Naive B cell (primary cell): ENCODE measurements at regions not wholly inside any gene's neighbourhood (a gene's known extent, or its start where the extent isn't known, plus 50 kb on each side); places are given as distances from the start of the nearest gene placed in this dataset.
A peak's percentile ranks its signal among the peaks of the same experiment; 100 is the strongest.

Experiments used
- ATAC-seq, 2 donors: fragments of 150-1000 bp; cut with Tn5 transposase; 2 replicates each; pipeline ENCODE4 v1.10.0; 2021; ENCODE audit warnings: low read depth in 2 of 2, mild to moderate bottlenecking in 2 of 2, moderate library complexity in 2 of 2
- DNase-seq: peaks from one replicate; pipeline ENCODE4 v3.0.0; 2022
- H3K27ac Mint-ChIP-seq, 6 donors: one replicate each; pipeline ENCODE4 v1.8.0; 2020 to 2022; ENCODE audit warnings: mild to moderate bottlenecking in 6 of 6, mixed read lengths in 6 of 6, moderate library complexity in 5 of 6, inconsistent platforms in 2 of 6
- H3K27me3 Mint-ChIP-seq, 3 donors: one replicate each; pipeline ENCODE4 v1.8.0; 2021 to 2022; ENCODE audit warnings: mixed read lengths in 3 of 3, mild to moderate bottlenecking in 1 of 3
- H3K36me3 Mint-ChIP-seq, 2 donors: one replicate each; pipeline ENCODE4 v1.8.0; 2020 to 2022; ENCODE audit warnings: mixed read lengths in 2 of 2, inconsistent platforms in 1 of 2, mild to moderate bottlenecking in 1 of 2
- H3K4me1 Mint-ChIP-seq, 3 donors: one replicate each; pipeline ENCODE4 v1.8.0; 2020 to 2022; ENCODE audit warnings: mixed read lengths in 3 of 3, inconsistent platforms in 1 of 3, mild to moderate bottlenecking in 1 of 3, moderate library complexity in 1 of 3
- H3K4me3 Mint-ChIP-seq, 8 donors: one replicate each; pipeline ENCODE4 v1.8.0; 2020 to 2022; ENCODE audit warnings: mild to moderate bottlenecking in 8 of 8, mixed read lengths in 8 of 8, moderate library complexity in 8 of 8, inconsistent platforms in 2 of 8
- H3K9me3 Mint-ChIP-seq, 7 donors: one replicate each; pipeline ENCODE4 v1.8.0; 2020 to 2022; ENCODE audit warnings: mixed read lengths in 7 of 7, mild to moderate bottlenecking in 5 of 7, inconsistent platforms in 2 of 7, moderate library complexity in 1 of 7

GRCh38 chr20:52342913-52343312, 151.3 kb upstream of the ZFP64 start:
- peaks cover 6 to 23% (median 12%) of the 10 kb centered on the region in 3 donors for H3K27me3 Mint-ChIP-seq
- no peak for ATAC-seq
- H3K4me1 Mint-ChIP-seq, result no peaks in the 10 kb centered on the region
- H3K36me3 Mint-ChIP-seq, result no peaks in the 10 kb centered on the region
- H3K9me3 Mint-ChIP-seq, result peaks cover 0 to 9% (median 0%) of the 10 kb centered on the region in 7 donors
- no peak for DNase-seq
- no peak overlapping the region for H3K4me3 Mint-ChIP-seq
- H3K27ac Mint-ChIP-seq, result no peak overlapping the region

GRCh38 chr20:52340036-52340634, 148.6 kb upstream of the ZFP64 start:
- DNase-seq (no peak), ATAC-seq (no peak)
- peaks cover 0 to 10% (median 0%) of the 10 kb centered on the region in 7 donors for H3K9me3 Mint-ChIP-seq
- H3K4me3 Mint-ChIP-seq, result no peak overlapping the region
- no peak overlapping the region for H3K27ac Mint-ChIP-seq
- H3K27me3 Mint-ChIP-seq, result peaks cover 10 to 21% (median 15%) of the 10 kb centered on the region in 3 donors
- no peaks in the 10 kb centered on the region for H3K4me1 Mint-ChIP-seq
- no peaks in the 10 kb centered on the region for H3K36me3 Mint-ChIP-seq

GRCh38 chr20:52332649-52333250, 141.2 kb upstream of the ZFP64 start:
- no peak for DNase-seq
- no peak overlapping the region for H3K27ac Mint-ChIP-seq
- H3K4me1 Mint-ChIP-seq, result no peaks in the 10 kb centered on the region

GRCh38 chr20:52332230-52332629, 140.7 kb upstream of the ZFP64 start:
- ATAC-seq, result no peak
- Mint-ChIP-seq H3K27ac (no peak overlapping the region), H3K36me3 (no peaks in the 10 kb centered on the region), H3K4me3 (no peak overlapping the region), H3K27me3 (peaks cover 7 to 34% (median 7%) of the 10 kb centered on the region in 3 donors), H3K9me3 (peaks cover 0 to 17% (median 1%) of the 10 kb centered on the region in 7 donors), H3K4me1 (no peaks in the 10 kb centered on the region)
- DNase-seq, result no peak

More at GRCh38 chr20:52332649-52333250, 141.2 kb upstream of the ZFP64 start:
- no peaks in the 10 kb centered on the region for H3K36me3 Mint-ChIP-seq
- no peak for ATAC-seq
- peaks cover 10 to 34% (median 12%) of the 10 kb centered on the region in 3 donors for H3K27me3 Mint-ChIP-seq
- no peak overlapping the region for H3K4me3 Mint-ChIP-seq
- peaks cover 0 to 17% (median 1%) of the 10 kb centered on the region in 7 donors for H3K9me3 Mint-ChIP-seq

GRCh38 chr20:52331655-52332054, 140.1 kb upstream of the ZFP64 start:
- Mint-ChIP-seq H3K9me3 (peaks cover 0 to 17% (median 1%) of the 10 kb centered on the region in 7 donors), H3K36me3 (no peaks in the 10 kb centered on the region), H3K27me3 (peaks cover 7 to 34% (median 7%) of the 10 kb centered on the region in 3 donors), H3K27ac (no peak overlapping the region), H3K4me1 (no peaks in the 10 kb centered on the region), H3K4me3 (no peak overlapping the region)
- no peak for ATAC-seq
- DNase-seq, result no peak

GRCh38 chr20:52321396-52321795, 129.8 kb upstream of the ZFP64 start:
- DNase-seq, result no peak
- H3K9me3 Mint-ChIP-seq, result peaks cover 0 to 6% (median 0%) of the 10 kb centered on the region in 7 donors
- H3K27ac Mint-ChIP-seq, result no peak overlapping the region
- no peak overlapping the region for H3K4me3 Mint-ChIP-seq
- H3K36me3 Mint-ChIP-seq, result peaks cover 0 to 3% of the 10 kb centered on the region in 2 donors
- peaks cover 19 to 44% (median 35%) of the 10 kb centered on the region in 3 donors for H3K27me3 Mint-ChIP-seq
- no peak for ATAC-seq
- H3K4me1 Mint-ChIP-seq, result no peaks in the 10 kb centered on the region

GRCh38 chr20:52318651-52319050, 127.1 kb upstream of the ZFP64 start:
- peak overlapping the region in 1 of 6 donors; percentile 44 for H3K27ac Mint-ChIP-seq
- DNase-seq (no peak), ATAC-seq (no peak)
- H3K36me3 Mint-ChIP-seq, result peaks cover 0 to 8% of the 10 kb centered on the region in 2 donors
- H3K27me3 Mint-ChIP-seq, result peaks cover 19 to 50% (median 49%) of the 10 kb centered on the region in 3 donors
- peaks cover 0 to 10% (median 1%) of the 10 kb centered on the region in 7 donors for H3K9me3 Mint-ChIP-seq
- H3K4me1 Mint-ChIP-seq, result no peaks in the 10 kb centered on the region
- peak overlapping the region in 1 of 8 donors; percentile 56 for H3K4me3 Mint-ChIP-seq

GRCh38 chr20:52313341-52313963, 121.9 kb upstream of the ZFP64 start:
- no peak for ATAC-seq
- Mint-ChIP-seq H3K27me3 (peaks cover 21 to 47% (median 39%) of the 10 kb centered on the region in 3 donors), H3K27ac (no peak overlapping the region), H3K4me3 (no peak overlapping the region), H3K9me3 (peaks cover 0 to 10% (median 2%) of the 10 kb centered on the region in 7 donors), H3K4me1 (no peaks in the 10 kb centered on the region), H3K36me3 (peaks cover 0 to 8% of the 10 kb centered on the region in 2 donors)
- no peak for DNase-seq

GRCh38 chr20:52312132-52312729, 120.7 kb upstream of the ZFP64 start:
- peaks cover 0 to 4% (median 0%) of the 10 kb centered on the region in 3 donors for H3K4me1 Mint-ChIP-seq
- ATAC-seq (no peak), DNase-seq (peak; percentile 6)
- H3K4me3 Mint-ChIP-seq, result no peak overlapping the region
- peaks cover 0 to 10% (median 2%) of the 10 kb centered on the region in 7 donors for H3K9me3 Mint-ChIP-seq
- H3K27me3 Mint-ChIP-seq, result peaks cover 25 to 48% (median 30%) of the 10 kb centered on the region in 3 donors
- H3K36me3 Mint-ChIP-seq, result peaks cover 0 to 13% of the 10 kb centered on the region in 2 donors
- H3K27ac Mint-ChIP-seq, result no peak overlapping the region

GRCh38 chr20:52311209-52311794, 119.7 kb upstream of the ZFP64 start:
- H3K4me3 Mint-ChIP-seq, result no peak overlapping the region
- H3K4me1 Mint-ChIP-seq, result peaks cover 0 to 4% (median 0%) of the 10 kb centered on the region in 3 donors
- H3K27ac Mint-ChIP-seq, result no peak overlapping the region
- DNase-seq, result no peak
- peaks cover 23 to 45% (median 23%) of the 10 kb centered on the region in 3 donors for H3K27me3 Mint-ChIP-seq
- H3K36me3 Mint-ChIP-seq, result peaks cover 0 to 11% of the 10 kb centered on the region in 2 donors
- H3K9me3 Mint-ChIP-seq, result peaks cover 0 to 3% (median 2%) of the 10 kb centered on the region in 7 donors
- no peak for ATAC-seq

- DNase-seq (no peak), ATAC-seq (no peak)
- Mint-ChIP-seq H3K9me3 (peaks cover 0 to 5% (median 0%) of the 10 kb centered on the region in 7 donors), H3K4me1 (peaks cover 0 to 8% (median 0%) of the 10 kb centered on the region in 3 donors), H3K27me3 (peaks cover 15 to 41% (median 18%) of the 10 kb centered on the region in 3 donors), H3K4me3 (no peak overlapping the region), H3K36me3 (peaks cover 0 to 7% of the 10 kb centered on the region in 2 donors), H3K27ac (no peak overlapping the region)
These were observed 117.6 kb upstream of the ZFP64 start for GRCh38 chr20:52309181-52309580.

- peaks cover 0 to 8% (median 0%) of the 10 kb centered on the region in 3 donors for H3K4me1 Mint-ChIP-seq
- peaks cover 25 to 58% (median 27%) of the 10 kb centered on the region in 3 donors for H3K27me3 Mint-ChIP-seq
- ATAC-seq (no peak), DNase-seq (no peak)
- H3K27ac Mint-ChIP-seq, result no peak overlapping the region
- H3K36me3 Mint-ChIP-seq, result peaks cover 0 to 7% of the 10 kb centered on the region in 2 donors
- H3K9me3 Mint-ChIP-seq, result peaks cover 0 to 5% (median 0%) of the 10 kb centered on the region in 7 donors
- no peak overlapping the region for H3K4me3 Mint-ChIP-seq
These were observed 114.9 kb upstream of the ZFP64 start for GRCh38 chr20:52306477-52306876.

- Mint-ChIP-seq H3K27me3 (peaks cover 25 to 53% (median 28%) of the 10 kb centered on the region in 3 donors), H3K9me3 (peaks cover 0 to 5% (median 0%) of the 10 kb centered on the region in 7 donors), H3K27ac (no peak overlapping the region), H3K4me3 (no peak overlapping the region), H3K4me1 (peaks cover 0 to 8% (median 0%) of the 10 kb centered on the region in 3 donors), H3K36me3 (peaks cover 0 to 7% of the 10 kb centered on the region in 2 donors)
- DNase-seq (no peak), ATAC-seq (no peak)
These were observed 114.3 kb upstream of the ZFP64 start for GRCh38 chr20:52305858-52306257.
